ENCODE measurements at regions not wholly inside any gene's neighbourhood (a gene's known extent, or its start where the extent isn't known, plus 50 kb on each side); places are given as distances from the start of the nearest gene placed in this dataset.

- Mint-ChIP-seq H3K4me3 (no peak overlapping the region), H3K27ac (no peak overlapping the region), H3K9me3 (no peaks in the 10 kb centered on the region), H3K36me3 (ENCODE audit: low read depth) (no peaks in the 10 kb centered on the region), H3K27me3 (ENCODE audit: insufficient read depth) (peaks cover 3% of the 10 kb centered on the region), H3K4me1 (peaks cover 22% of the 10 kb centered on the region)
- H3K27me3 ChIP-seq (ENCODE audit: control insufficient read depth, insufficient read depth, low read length, poor library complexity, severe bottlenecking): no peaks in the 10 kb centered on the region
- no peak for TF ChIP-seq CTCF (conservative IDR thresholded peaks at IDR 0.05)
- no peak overlapping the region for H3K9ac ChIP-seq (ENCODE audit: extremely low read depth, low read length, poor library complexity, severe bottlenecking)
- WGBS, 2 experiments (ENCODE audit: insufficient coverage in 1 of 2, insufficient read length in 1 of 2): 90% methylated on average over 5 to 6 of the region's 6 CpGs
- no peaks in the 10 kb centered on the region for H3K9me3 ChIP-seq (ENCODE audit: control insufficient read depth, low read length)
- H3K4me1 ChIP-seq (ENCODE audit: control insufficient read depth, insufficient read depth, low read length): peaks cover 16% of the 10 kb centered on the region
- H3K36me3 ChIP-seq (ENCODE audit: control insufficient read depth, insufficient read depth, low read length): no peaks in the 10 kb centered on the region
- no peak for DNase-seq
- no peak overlapping the region for H3K4me3 ChIP-seq (ENCODE audit: low read length)
- no peak overlapping the region for H3K27ac ChIP-seq (ENCODE audit: low read depth, low read length)
Observed at GRCh38 chr16:86892509-86892908, 314.2 kb downstream of the FOXL1 start.

- H3K27ac Mint-ChIP-seq: no peak overlapping the region
- H3K4me3 Mint-ChIP-seq: no peak overlapping the region
- Histone ChIP-seq H3K36me3 (ENCODE audit: control insufficient read depth, insufficient read depth, low read length) (no peaks in the 10 kb centered on the region), H3K4me1 (ENCODE audit: control insufficient read depth, insufficient read depth, low read length) (peaks cover 16% of the 10 kb centered on the region), H3K27ac (ENCODE audit: low read depth, low read length) (no peak overlapping the region), H3K9me3 (ENCODE audit: control insufficient read depth, low read length) (no peaks in the 10 kb centered on the region), H3K4me3 (ENCODE audit: low read length) (no peak overlapping the region), H3K27me3 (ENCODE audit: control insufficient read depth, insufficient read depth, low read length, poor library complexity, severe bottlenecking) (no peaks in the 10 kb centered on the region), H3K9ac (ENCODE audit: extremely low read depth, low read length, poor library complexity, severe bottlenecking) (no peak overlapping the region)
- 92 to 95% methylated on average over 7 to 10 of the region's 10 CpGs for WGBS, 2 experiments (ENCODE audit: insufficient coverage in 1 of 2, insufficient read length in 1 of 2)
- no peaks in the 10 kb centered on the region for H3K36me3 Mint-ChIP-seq (ENCODE audit: low read depth)
- H3K4me1 Mint-ChIP-seq: peaks cover 31% of the 10 kb centered on the region
- no peak for TF ChIP-seq CTCF (conservative IDR thresholded peaks at IDR 0.05)
- H3K27me3 Mint-ChIP-seq (ENCODE audit: insufficient read depth): no peaks in the 10 kb centered on the region
- no peak for DNase-seq
- no peaks in the 10 kb centered on the region for H3K9me3 Mint-ChIP-seq
Observed at GRCh38 chr16:86893506-86893905, 315.2 kb downstream of the FOXL1 start.

- Mint-ChIP-seq H3K9me3 (no peaks in the 10 kb centered on the region), H3K27ac (no peak overlapping the region), H3K36me3 (ENCODE audit: low read depth) (no peaks in the 10 kb centered on the region), H3K27me3 (ENCODE audit: insufficient read depth) (no peaks in the 10 kb centered on the region), H3K4me1 (peaks cover 35% of the 10 kb centered on the region), H3K4me3 (no peak overlapping the region)
- H3K36me3 ChIP-seq (ENCODE audit: control insufficient read depth, insufficient read depth, low read length): no peaks in the 10 kb centered on the region
- H3K4me3 ChIP-seq (ENCODE audit: low read length): no peak overlapping the region
- H3K27ac ChIP-seq (ENCODE audit: low read depth, low read length): no peak overlapping the region
- no peak for TF ChIP-seq CTCF (conservative IDR thresholded peaks at IDR 0.05)
- no peak overlapping the region for H3K9ac ChIP-seq (ENCODE audit: extremely low read depth, low read length, poor library complexity, severe bottlenecking)
- H3K4me1 ChIP-seq (ENCODE audit: control insufficient read depth, insufficient read depth, low read length): peaks cover 16% of the 10 kb centered on the region
- 92 to 98% methylated on average over 15 to 24 of the region's 24 CpGs for WGBS, 2 experiments (ENCODE audit: insufficient coverage in 1 of 2, insufficient read length in 1 of 2)
- H3K27me3 ChIP-seq (ENCODE audit: control insufficient read depth, insufficient read depth, low read length, poor library complexity, severe bottlenecking): no peaks in the 10 kb centered on the region
- no peak for DNase-seq
- H3K9me3 ChIP-seq (ENCODE audit: control insufficient read depth, low read length): no peaks in the 10 kb centered on the region
Observed at GRCh38 chr16:86894029-86894567, 315.7 kb downstream of the FOXL1 start.

All from endodermal cell (in vitro differentiated cells).